G401 (cell line): ENCODE measurements at regions not wholly inside any gene's neighbourhood (a gene's known extent, or its start where the extent isn't known, plus 50 kb on each side); places are given as distances from the start of the nearest gene placed in this dataset.
"Not testable (repeated sequence)": the region's sequence is repeated elsewhere in the genome, so short reads cannot be mapped to it uniquely, and the experiment has no call there.

Source experiments
- DNase-seq: peaks from one replicate; pipeline ENCODE4 v3.0.0-alpha.2; 2015; ENCODE audit warnings: low spot score
- in situ Hi-C: cut with HindIII; loops from 2 replicates; pipeline ENCODE4 v1.10.0; 2016; ENCODE audit warnings: low sequenced_read_pairs, mixed read lengths

DNA sequence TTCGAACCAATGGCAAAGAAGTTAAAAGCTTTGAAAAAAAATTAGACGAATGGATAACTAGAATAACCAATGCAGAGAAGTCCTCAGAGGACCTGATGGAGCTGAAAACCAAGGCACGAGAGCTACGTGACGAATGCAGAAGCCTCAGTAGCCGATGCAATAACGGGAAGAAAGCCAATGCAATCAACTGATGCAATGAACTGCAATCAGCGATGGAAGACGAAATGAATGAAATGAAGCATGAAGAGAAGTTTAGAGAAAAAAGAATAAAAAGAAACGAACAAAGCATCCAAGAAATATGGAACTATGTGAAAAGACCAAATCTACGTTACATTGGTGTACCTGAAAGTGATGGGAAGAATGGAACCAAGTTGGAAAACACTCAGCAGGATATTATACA, 52.6 kb upstream of the MRPS30 start:
- DNase-seq, in situ Hi-C loops: not testable (repeated sequence)

GRCh38 chr5:44747396-44747795, 61.4 kb upstream of the MRPS30 start:
- in situ Hi-C loops, result no loop called here
- no peak for DNase-seq

DNA sequence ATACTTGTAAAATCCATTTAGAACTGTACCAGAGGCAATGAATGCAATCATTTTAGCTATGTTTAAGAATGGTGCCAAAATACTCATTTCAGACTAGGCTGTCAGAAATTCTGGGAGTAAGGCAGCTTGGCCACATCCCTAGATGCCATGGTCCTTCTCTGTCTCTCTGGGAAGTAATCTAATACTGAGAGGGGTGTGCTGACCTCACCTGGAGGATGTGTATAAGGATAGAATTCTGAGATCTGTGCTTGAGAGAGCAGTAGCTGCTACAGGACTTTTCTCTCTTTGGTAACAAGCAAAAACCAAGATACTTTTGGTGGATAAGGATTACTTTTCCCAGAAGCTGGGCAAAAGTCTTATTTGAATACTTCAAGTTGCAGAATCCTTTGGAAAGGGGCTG, 68.1 kb upstream of the MRPS30 start:
- in situ Hi-C loops, result no loop called here
- no peak for DNase-seq

- no peak for DNase-seq
- in situ Hi-C loops, result no loop called here
Observed at GRCh38 chr5:44729536-44729935, 79.2 kb upstream of the MRPS30 start.

GRCh38 chr5:44727100-44727499, 81.6 kb upstream of the MRPS30 start:
- DNase-seq, result no peak
- in situ Hi-C loops, result no loop called here

GRCh38 chr5:44719856-44720255, 88.9 kb upstream of the MRPS30 start:
- in situ Hi-C loops, result no loop called here
- DNase-seq, result no peak

DNA sequence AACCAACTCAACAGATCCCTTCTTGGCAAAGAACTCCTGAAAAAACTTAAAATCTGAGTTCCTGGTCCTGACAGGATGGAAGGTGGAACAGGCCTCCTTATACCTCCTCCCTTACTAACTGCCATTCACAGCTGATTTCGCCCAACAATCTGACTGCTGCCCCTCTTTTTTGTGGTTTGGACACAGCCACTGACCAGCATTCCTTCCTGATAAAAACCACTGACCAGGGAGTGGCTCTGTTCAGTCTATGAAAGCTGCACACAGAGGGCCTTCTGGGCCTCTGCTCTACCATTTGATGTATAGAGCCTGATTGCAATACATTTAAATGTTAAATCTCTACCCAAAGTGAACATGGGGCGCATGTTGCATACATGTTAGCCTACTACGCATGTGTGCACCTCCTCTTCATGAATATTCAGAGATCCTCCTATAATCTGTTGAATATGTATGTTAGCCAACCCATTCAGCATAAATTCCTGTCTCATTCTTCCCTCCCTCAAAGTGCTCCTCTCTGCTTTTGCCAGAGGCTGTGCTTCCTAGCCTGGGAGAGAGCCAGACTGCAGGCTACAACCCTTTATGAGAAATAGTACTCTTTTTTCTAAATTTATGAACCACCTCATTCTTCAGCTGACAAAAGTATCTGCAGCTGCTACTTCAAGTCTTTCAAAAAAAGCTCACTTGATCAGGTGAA, 93.7 kb upstream of the MRPS30 start:
- in situ Hi-C loops, result no loop called here
- no peak for DNase-seq

DNA sequence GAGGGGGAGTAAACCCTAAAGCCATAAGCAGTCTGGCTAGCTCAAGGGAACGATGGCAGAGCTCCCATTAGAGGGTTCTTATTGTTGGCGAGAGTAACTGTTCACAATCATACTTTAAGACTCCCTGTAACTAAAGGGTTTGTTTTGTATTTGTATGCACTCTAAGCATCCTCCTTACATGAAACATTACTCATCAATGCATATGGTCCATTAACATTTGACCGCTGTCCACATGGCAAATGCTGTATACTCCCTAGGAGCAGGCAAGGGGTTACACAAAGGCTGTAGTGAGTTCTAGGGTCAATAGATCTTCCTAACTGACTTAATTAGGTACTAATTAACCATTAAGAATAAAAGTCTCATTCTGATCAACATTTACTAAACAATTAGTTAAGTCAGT, 95.3 kb upstream of the MRPS30 start:
- in situ Hi-C loops, result no loop called here
- DNase-seq, result no peak

DNA sequence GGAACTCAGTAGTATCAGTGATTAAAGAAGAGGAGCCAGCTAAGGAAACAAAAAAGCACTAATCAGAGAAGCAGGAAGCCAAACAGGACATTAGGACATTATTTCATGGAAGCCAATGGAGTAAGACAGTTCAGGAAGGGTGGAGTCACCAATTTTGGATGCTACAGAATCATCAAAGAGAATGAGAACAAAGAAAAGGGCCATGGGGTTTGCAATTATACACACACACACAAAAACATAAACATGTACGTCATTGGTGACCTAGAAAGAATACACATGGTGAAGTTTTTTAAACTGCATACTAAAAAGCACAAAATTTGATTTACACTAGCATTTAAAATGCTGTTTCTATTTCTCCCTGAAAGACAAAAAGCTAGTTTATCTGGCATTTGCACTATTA, 96.8 kb upstream of the MRPS30 start:
- in situ Hi-C loops, result no loop called here
- DNase-seq, result no peak

GRCh38 chr5:44708602-44709001, 100.1 kb upstream of the MRPS30 start:
- in situ Hi-C loops, result no loop called here
- no peak for DNase-seq

- in situ Hi-C loops, result no loop called here
- DNase-seq, result no peak
Observed at GRCh38 chr5:44707721-44708120, 101.0 kb upstream of the MRPS30 start.

- in situ Hi-C loops, result no loop called here
- DNase-seq, result no peak
Observed at GRCh38 chr5:44697025-44697424, 111.7 kb upstream of the MRPS30 start.

- in situ Hi-C loops, result no loop called here
Observed at GRCh38 chr5:44695259-44695658, 113.5 kb upstream of the MRPS30 start.

GRCh38 chr5:44691802-44692201, 116.9 kb upstream of the MRPS30 start:
- in situ Hi-C loops, result no loop called here
- DNase-seq, result no peak

More at GRCh38 chr5:44695259-44695658, 113.5 kb upstream of the MRPS30 start:
- DNase-seq, result no peak

DNA sequence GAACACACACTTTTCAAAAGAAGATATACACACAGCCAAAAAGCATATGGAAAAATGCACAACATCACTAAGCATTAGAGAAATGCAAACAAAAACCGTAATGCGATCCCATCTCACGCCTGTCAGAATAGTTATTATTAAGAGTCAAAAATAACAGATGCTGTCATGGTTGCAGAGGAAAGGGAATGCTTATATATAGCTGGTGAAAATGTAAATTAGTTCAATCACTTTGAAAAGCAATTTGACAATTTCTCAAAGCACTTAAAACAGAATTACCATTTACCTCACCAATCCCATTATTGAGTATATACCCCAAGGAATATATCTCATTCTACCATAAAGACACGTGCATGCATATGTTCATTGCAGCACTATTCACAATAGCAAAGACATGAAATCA, 126.8 kb upstream of the MRPS30 start:
- no peak for DNase-seq
- in situ Hi-C loops, result no loop called here

DNA sequence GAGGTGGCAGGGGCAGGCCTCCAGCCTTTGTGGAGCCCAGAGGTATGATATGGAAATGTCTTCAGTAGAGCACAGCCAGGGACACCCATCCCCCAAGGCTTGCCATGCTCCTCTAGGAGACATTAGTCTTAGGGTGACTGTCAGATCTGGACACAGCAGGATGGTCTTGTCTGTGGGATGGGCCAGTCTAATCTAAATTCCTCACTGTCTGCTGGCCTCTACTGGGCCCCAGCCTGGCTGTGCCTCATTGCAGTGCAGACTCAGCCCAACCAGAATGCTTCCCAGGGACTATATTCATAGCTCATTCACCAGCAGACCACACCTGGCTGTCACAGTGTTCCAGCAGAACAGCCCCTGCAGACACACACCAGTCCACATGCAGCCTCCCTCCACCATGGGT, 129.5 kb upstream of the MRPS30 start:
- in situ Hi-C loops, result no loop called here
- DNase-seq, result no peak

GRCh38 chr5:44675296-44675695, 133.5 kb upstream of the MRPS30 start:
- in situ Hi-C loops, result no loop called here
- no peak for DNase-seq

DNA sequence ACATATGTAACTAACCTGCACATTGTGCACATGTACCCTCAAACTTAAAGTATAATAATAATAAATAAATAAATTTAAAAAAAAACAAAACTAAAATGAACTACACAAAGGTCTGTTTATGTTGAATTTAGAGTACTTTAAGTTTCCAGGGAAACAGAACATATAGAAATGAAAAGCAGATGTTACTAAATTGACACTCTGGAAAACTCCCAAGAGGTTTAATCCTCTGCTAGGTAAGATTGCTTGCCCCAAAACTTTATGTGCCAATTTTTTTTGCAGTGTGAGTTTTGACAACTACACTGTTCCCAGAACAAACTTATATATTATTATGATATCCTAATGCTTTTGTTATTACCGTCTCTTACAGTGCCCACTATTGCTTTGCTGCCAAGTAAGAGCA, 134.3 kb upstream of the MRPS30 start:
- in situ Hi-C loops, result no loop called here
- no peak for DNase-seq

GRCh38 chr5:44668471-44668870, 140.3 kb upstream of the MRPS30 start:
- in situ Hi-C loops, DNase-seq: not testable (repeated sequence)

- in situ Hi-C loops, result no loop called here
- DNase-seq, result no peak
Observed at GRCh38 chr5:44665101-44665701, 143.5 kb upstream of the MRPS30 start.

DNA sequence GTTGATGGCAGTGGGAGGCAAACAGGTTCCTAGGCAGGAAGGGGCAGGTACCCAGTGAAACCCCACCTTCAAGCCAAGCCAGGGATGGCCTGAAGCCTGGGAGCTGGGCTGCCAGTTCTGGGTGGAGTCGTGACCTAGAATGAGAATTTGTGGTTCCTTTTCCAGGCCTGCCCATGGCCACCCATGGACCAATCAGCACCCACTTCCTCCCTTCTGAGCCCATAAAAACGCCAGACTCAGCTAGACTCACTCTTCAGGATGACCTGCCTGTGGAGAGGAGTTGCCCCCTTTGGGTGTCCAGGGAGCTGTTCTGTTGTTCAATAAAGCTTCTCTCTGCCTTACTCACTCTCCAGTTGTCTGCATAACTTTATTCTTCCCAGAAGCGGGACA, 144.0 kb upstream of the MRPS30 start:
- DNase-seq, result no peak
- in situ Hi-C loops, result no loop called here
